ENCODE measurements at regions not wholly inside any gene's neighbourhood (a gene's known extent, or its start where the extent isn't known, plus 50 kb on each side); places are given as distances from the start of the nearest gene placed in this dataset.

- DNase-seq, result no peak
- TF ChIP-seq POLR2A (IDR thresholded peaks at IDR 0.05; ENCODE audit: low read length), result no peak
- no peak for TF ChIP-seq GATA1 (IDR thresholded peaks at IDR 0.05; ENCODE audit: low read depth, low read length)
Observed at GRCh38 chr5:92758552-92758951, 822.5 kb downstream of the NR2F1-AS1 start.

- DNase-seq, result no peak
- TF ChIP-seq GATA1 (IDR thresholded peaks at IDR 0.05; ENCODE audit: low read depth, low read length) (no peak), POLR2A (IDR thresholded peaks at IDR 0.05; ENCODE audit: low read length) (no peak)
Observed at GRCh38 chr5:92749943-92750342, 831.1 kb downstream of the NR2F1-AS1 start.

GRCh38 chr5:92748072-92748676 lies 832.8 kb downstream of the NR2F1-AS1 start:
- no peak for DNase-seq
- TF ChIP-seq POLR2A (IDR thresholded peaks at IDR 0.05; ENCODE audit: low read length) (no peak), GATA1 (IDR thresholded peaks at IDR 0.05; ENCODE audit: low read depth, low read length) (no peak)

GRCh38 chr5:92741906-92742305 lies 839.1 kb downstream of the NR2F1-AS1 start:
- TF ChIP-seq POLR2A (IDR thresholded peaks at IDR 0.05; ENCODE audit: low read length) (no peak), GATA1 (IDR thresholded peaks at IDR 0.05; ENCODE audit: low read depth, low read length) (no peak)

GRCh38 chr5:92734211-92734940 lies 846.6 kb downstream of the NR2F1-AS1 start:
- no peak for TF ChIP-seq POLR2A (IDR thresholded peaks at IDR 0.05; ENCODE audit: low read length)
- no peak for TF ChIP-seq GATA1 (IDR thresholded peaks at IDR 0.05; ENCODE audit: low read depth, low read length)
- no peak for DNase-seq

More at GRCh38 chr5:92741906-92742305, 839.1 kb downstream of the NR2F1-AS1 start:
- DNase-seq, result no peak

- no peak for DNase-seq
- no peak for TF ChIP-seq POLR2A (IDR thresholded peaks at IDR 0.05; ENCODE audit: low read length)
- TF ChIP-seq GATA1 (IDR thresholded peaks at IDR 0.05; ENCODE audit: low read depth, low read length), result no peak
Observed at GRCh38 chr5:92730486-92730885, 850.5 kb downstream of the NR2F1-AS1 start.

GRCh38 chr5:92729088-92729487 lies 851.9 kb downstream of the NR2F1-AS1 start:
- TF ChIP-seq POLR2A (IDR thresholded peaks at IDR 0.05; ENCODE audit: low read length), result no peak
- no peak for TF ChIP-seq GATA1 (IDR thresholded peaks at IDR 0.05; ENCODE audit: low read depth, low read length)
- DNase-seq, result no peak

- no peak for DNase-seq
- TF ChIP-seq POLR2A (IDR thresholded peaks at IDR 0.05; ENCODE audit: low read length) (no peak), GATA1 (IDR thresholded peaks at IDR 0.05; ENCODE audit: low read depth, low read length) (no peak)
Observed at GRCh38 chr5:92715946-92716520, 865.0 kb downstream of the NR2F1-AS1 start.

- no peak for DNase-seq
- TF ChIP-seq POLR2A (IDR thresholded peaks at IDR 0.05; ENCODE audit: low read length), result no peak
- no peak for TF ChIP-seq GATA1 (IDR thresholded peaks at IDR 0.05; ENCODE audit: low read depth, low read length)
Observed at GRCh38 chr5:92713826-92714225, 867.2 kb downstream of the NR2F1-AS1 start.

- DNase-seq, result no peak
- TF ChIP-seq POLR2A (IDR thresholded peaks at IDR 0.05; ENCODE audit: low read length) (no peak), GATA1 (IDR thresholded peaks at IDR 0.05; ENCODE audit: low read depth, low read length) (no peak)
Observed at GRCh38 chr5:92713335-92713743, 867.7 kb downstream of the NR2F1-AS1 start.

GRCh38 chr5:92711956-92712355 lies 869.1 kb downstream of the NR2F1-AS1 start:
- TF ChIP-seq POLR2A (IDR thresholded peaks at IDR 0.05; ENCODE audit: low read length) (no peak), GATA1 (IDR thresholded peaks at IDR 0.05; ENCODE audit: low read depth, low read length) (no peak)
- no peak for DNase-seq

- DNase-seq, result no peak
- TF ChIP-seq POLR2A (IDR thresholded peaks at IDR 0.05; ENCODE audit: low read length) (no peak), GATA1 (IDR thresholded peaks at IDR 0.05; ENCODE audit: low read depth, low read length) (no peak)
Observed at GRCh38 chr5:92704590-92704989, 876.4 kb downstream of the NR2F1-AS1 start.

GRCh38 chr5:92703976-92704375 lies 877.0 kb downstream of the NR2F1-AS1 start:
- no peak for DNase-seq

GRCh38 chr5:92695123-92696003 lies 885.7 kb downstream of the NR2F1-AS1 start:
- no peak for TF ChIP-seq POLR2A (IDR thresholded peaks at IDR 0.05; ENCODE audit: low read length)
- no peak for TF ChIP-seq GATA1 (IDR thresholded peaks at IDR 0.05; ENCODE audit: low read depth, low read length)
- no peak for DNase-seq

More at GRCh38 chr5:92703976-92704375, 877.0 kb downstream of the NR2F1-AS1 start:
- TF ChIP-seq POLR2A (IDR thresholded peaks at IDR 0.05; ENCODE audit: low read length) (no peak), GATA1 (IDR thresholded peaks at IDR 0.05; ENCODE audit: low read depth, low read length) (no peak)
